SK-N-SH (cell line): ENCODE measurements at regions not wholly inside any gene's neighbourhood (a gene's known extent, or its start where the extent isn't known, plus 50 kb on each side); places are given as distances from the start of the nearest gene placed in this dataset.

Experiments
- CTCF ChIA-PET: fragments of 300-600, 350-600 bp; formaldehyde crosslinking; extraction: SDS; loops from one replicate; lab custom pipeline; 2021; lab: Yijun Ruan, JAX
- POLR2A ChIA-PET: fragments of 350-600 bp; sonication (Branson Sonifier 250); formaldehyde crosslinking; extraction: SDS; loops from one replicate; lab custom pipeline; 2020; ENCODE audit warnings: antibody characterized with exemption, inconsistent platforms; lab: Yijun Ruan, JAX
- DNase-seq: peaks from one replicate; pipeline ENCODE4 v3.0.0; 2012
- H2AFZ ChIP-seq: fragments of 200-600 bp; sonication (generic); 2 replicates; pipeline ENCODE4 v1.8.1; 2016; ENCODE audit warnings: antibody characterized with exemption, mild to moderate bottlenecking, low read depth
- H3F3A ChIP-seq: fragments of 200-600 bp; sonication (generic); replicated peaks from 2 replicates; pipeline ENCODE3; 2016; ENCODE audit warnings: antibody characterized with exemption, mild to moderate bottlenecking; ENCODE audit not compliant: insufficient read depth
- H3K27ac ChIP-seq, 2 experiments: fragments of 200-500 bp in 1 of 2; fragments of 200-600 bp in 1 of 2; sonication (Bioruptor generic) in 1 of 2; sonication (generic), shearing (Covaris generic) in 1 of 2; 2 replicates each; pipeline versions ENCODE4 v1.5.1 to v1.6.1; 2014 to 2016; ENCODE audit warnings: low read depth in 2 of 2, inconsistent platforms in 1 of 2, low read length in 1 of 2, mild to moderate bottlenecking in 1 of 2, mixed read lengths in 1 of 2
- H3K27me3 ChIP-seq: fragments of 200-600 bp; sonication (generic), shearing (Covaris generic); 2 replicates; pipeline ENCODE4 v1.6.1; 2016; ENCODE audit warnings: mixed run types; ENCODE audit not compliant: insufficient read depth
- H3K36me3 ChIP-seq, 2 experiments: fragments of 200-500 bp in 1 of 2; fragments of 200-600 bp in 1 of 2; sonication (Bioruptor generic) in 1 of 2; sonication (generic) in 1 of 2; replicated peaks in 1 of 2; 2 replicates each; pipeline versions ENCODE3 to v1.5.1; 2014 to 2016; ENCODE audit warnings: low read length in 1 of 2, mild to moderate bottlenecking in 1 of 2; ENCODE audit not compliant: insufficient read depth in 2 of 2, control insufficient read depth in 1 of 2
- H3K4me1 ChIP-seq, 2 experiments: fragments of 200-500 bp in 1 of 2; fragments of 200-600 bp in 1 of 2; sonication (Bioruptor generic) in 1 of 2; sonication (generic), shearing (Covaris generic) in 1 of 2; 2 replicates each; pipeline versions ENCODE4 v1.5.1 to v1.6.1; 2014 to 2016; ENCODE audit warnings: low read depth in 1 of 2, low read length in 1 of 2, mixed run types in 1 of 2; ENCODE audit not compliant: insufficient read depth in 2 of 2, control insufficient read depth in 1 of 2
- H3K4me2 ChIP-seq: fragments of 200-600 bp; sonication (generic), shearing (Covaris generic); 2 replicates; pipeline ENCODE4 v1.6.1; 2017; ENCODE audit warnings: mixed run types
- H3K4me3 ChIP-seq, 2 experiments: fragments of 200-500 bp in 1 of 2; fragments of 200-600 bp in 1 of 2; sonication (Bioruptor generic) in 1 of 2; sonication (generic), shearing (Covaris generic) in 1 of 2; 2 replicates each; pipeline versions ENCODE4 v1.5.1 to v1.8.1; 2014 to 2016; ENCODE audit warnings: low read depth in 2 of 2, inconsistent platforms in 1 of 2, low read length in 1 of 2, mild to moderate bottlenecking in 1 of 2, mixed read lengths in 1 of 2, moderate library complexity in 1 of 2
- H3K79me2 ChIP-seq: fragments of 200-600 bp; sonication (generic); 2 replicates; pipeline ENCODE4 v1.8.1; 2017; ENCODE audit warnings: mild to moderate bottlenecking; ENCODE audit not compliant: insufficient read depth
- H3K9ac ChIP-seq: fragments of 200-600 bp; sonication (generic); 2 replicates; pipeline ENCODE4 v1.6.1; 2017; ENCODE audit warnings: mixed run types
- H3K9me2 ChIP-seq: fragments of 200-600 bp; sonication (generic); 2 replicates; pipeline ENCODE4 v1.6.1; 2017; ENCODE audit warnings: mixed run types
- H3K9me3 ChIP-seq: fragments of 200-600 bp; sonication (generic); 2 replicates; pipeline ENCODE4 v1.6.1; 2017; ENCODE audit warnings: mixed run types, mild to moderate bottlenecking, moderate library complexity
- H4K20me1 ChIP-seq: fragments of 200-600 bp; sonication (generic); 2 replicates; pipeline ENCODE4 v1.6.1; 2017; ENCODE audit warnings: mild to moderate bottlenecking, mixed run types; ENCODE audit not compliant: insufficient read depth
- CHD2 ChIP-seq: fragments of 150-350 bp; IDR thresholded peaks from 2 replicates; pipeline ENCODE4 v1.6.1; 2018; ENCODE audit warnings: low read length; ENCODE audit not compliant: partially characterized antibody
- ELF1 ChIP-seq: IDR thresholded peaks from 2 replicates; pipeline ENCODE4 v1.4.0; 2012
- EP300 ChIP-seq, 2 experiments: IDR thresholded peaks; 2 replicates each; pipeline versions ENCODE4 v1.4.0 to v1.6.1; 2012; ENCODE audit warnings: borderline replicate concordance in 1 of 2, low read depth in 1 of 2, low read length in 1 of 2
- FOSL2 ChIP-seq: IDR thresholded peaks from 2 replicates; pipeline ENCODE4 v1.4.0; 2012; ENCODE audit warnings: low read depth, mild to moderate bottlenecking, moderate library complexity, borderline replicate concordance
- FOXJ3 ChIP-seq: sonication (generic); formaldehyde crosslinking; IDR thresholded peaks from 2 replicates; pipeline ENCODE4 v1.5.1; 2020; ENCODE audit warnings: mild to moderate bottlenecking, missing genetic modification reagents
- JUND ChIP-seq: IDR thresholded peaks from 2 replicates; pipeline ENCODE4 v1.4.0; 2012
- NRF1 ChIP-seq: IDR thresholded peaks from 2 replicates; pipeline ENCODE4 v1.6.1; 2012; ENCODE audit warnings: low read depth, mild to moderate bottlenecking, low read length
- POLR2AphosphoS5 ChIP-seq: IDR thresholded peaks from 2 replicates; pipeline ENCODE4 v1.6.1; 2012; ENCODE audit warnings: low read depth, low read length
- RAD21 ChIP-seq: IDR thresholded peaks from 2 replicates; pipeline ENCODE4 v1.6.1; 2012; ENCODE audit warnings: mild to moderate bottlenecking, low read length
- RFX5 ChIP-seq: IDR thresholded peaks from 2 replicates; pipeline ENCODE4 v1.6.1; 2012; ENCODE audit warnings: mild to moderate bottlenecking, improper control_type of control experiment, low read length
- SIN3A ChIP-seq: IDR thresholded peaks from 2 replicates; pipeline ENCODE4 v1.6.1; 2012; ENCODE audit warnings: low read depth, mild to moderate bottlenecking, low read length, moderate library complexity, borderline replicate concordance
- TCF12 ChIP-seq: IDR thresholded peaks from 2 replicates; pipeline ENCODE4 v1.4.0; 2012
- TEAD4 ChIP-seq: IDR thresholded peaks from 2 replicates; pipeline ENCODE4 v1.4.0; 2012; ENCODE audit warnings: mild to moderate bottlenecking, borderline replicate concordance; ENCODE audit not compliant: insufficient read depth
- WGBS: methylation state at CpG from one replicate; pipeline ENCODE4 v1.1.6; 2017; ENCODE audit warnings: low lambda C conversion rate; 5-methylcytosine and 5-hydroxymethylcytosine counted together
- TF ChIP-seq, protein P1 (sequence below): IDR thresholded peaks from 2 replicates; pipeline ENCODE4; 2012
- TF ChIP-seq, protein P2 (sequence below): IDR thresholded peaks from 2 replicates; pipeline ENCODE4 v1.4.0; 2012; ENCODE audit warnings: low read depth, borderline replicate concordance

DNA sequence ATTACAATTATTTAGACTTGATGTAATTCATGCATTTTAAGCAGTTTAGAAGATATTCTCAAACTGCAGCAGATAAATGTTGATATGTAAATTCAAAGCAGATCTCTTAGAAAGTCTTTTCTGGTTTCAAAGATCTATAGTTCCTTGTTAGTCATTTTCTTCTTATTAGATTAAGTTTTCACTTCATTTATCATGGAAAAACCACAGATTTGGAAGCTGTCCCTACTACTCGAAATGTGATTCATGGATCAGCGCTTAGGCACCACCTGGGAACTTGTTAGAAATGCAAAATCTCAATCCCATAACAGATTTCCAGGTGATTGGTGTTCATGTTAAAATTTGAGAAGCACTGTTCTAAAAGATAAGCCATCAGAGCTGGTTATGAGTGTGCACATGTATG lies 92.8 kb upstream of the CDH2 start:
- POLR2A ChIA-PET: no interaction called here
- no peaks in the 10 kb centered on the region; a peak in 2 of 4 replicates for H3K4me1 ChIP-seq
- TF ChIP-seq, protein P1, sequence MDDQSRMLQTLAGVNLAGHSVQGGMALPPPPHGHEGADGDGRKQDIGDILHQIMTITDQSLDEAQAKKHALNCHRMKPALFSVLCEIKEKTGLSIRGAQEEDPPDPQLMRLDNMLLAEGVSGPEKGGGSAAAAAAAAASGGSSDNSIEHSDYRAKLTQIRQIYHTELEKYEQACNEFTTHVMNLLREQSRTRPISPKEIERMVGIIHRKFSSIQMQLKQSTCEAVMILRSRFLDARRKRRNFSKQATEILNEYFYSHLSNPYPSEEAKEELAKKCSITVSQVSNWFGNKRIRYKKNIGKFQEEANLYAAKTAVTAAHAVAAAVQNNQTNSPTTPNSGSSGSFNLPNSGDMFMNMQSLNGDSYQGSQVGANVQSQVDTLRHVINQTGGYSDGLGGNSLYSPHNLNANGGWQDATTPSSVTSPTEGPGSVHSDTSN: peak; percentile 66
- TF ChIP-seq TCF12: peak; percentile 70
- TF ChIP-seq JUND: 0 out of 2 replicates have a peak, but pooled peaks have one; percentile 5
- no peak for TF ChIP-seq SIN3A
- TF ChIP-seq NRF1: no peak
- no peak for TF ChIP-seq FOXJ3
- TF ChIP-seq FOSL2: no peak
- no peak for TF ChIP-seq CHD2
- no peak for TF ChIP-seq ELF1
- TF ChIP-seq RFX5: no peak
- 0 out of 2 replicates have a peak, but pooled peaks have one; percentile 26 for TF ChIP-seq TEAD4
- H2AFZ ChIP-seq: no peak overlapping the region
- CTCF ChIA-PET: no interaction called here
- H3F3A ChIP-seq: peaks cover 7% of the 10 kb centered on the region
- no peak for DNase-seq
- no peaks in the 10 kb centered on the region for H3K36me3 ChIP-seq
- H3K4me3 ChIP-seq: no peak overlapping the region
- H3K4me2 ChIP-seq: no peak overlapping the region
- H3K79me2 ChIP-seq: no peaks in the 10 kb centered on the region
- H3K27ac ChIP-seq: no peak overlapping the region
- H3K27me3 ChIP-seq: no peaks in the 10 kb centered on the region
- no peaks in the 10 kb centered on the region for H4K20me1 ChIP-seq
- no peak overlapping the region for H3K9ac ChIP-seq
- 9% methylated on average over 2 of the region's 2 CpGs for WGBS
- peaks cover 6% of the 10 kb centered on the region; the same call in 1 of the 2 replicates for H3K9me3 ChIP-seq
- H3K9me2 ChIP-seq: no peaks in the 10 kb centered on the region

DNA sequence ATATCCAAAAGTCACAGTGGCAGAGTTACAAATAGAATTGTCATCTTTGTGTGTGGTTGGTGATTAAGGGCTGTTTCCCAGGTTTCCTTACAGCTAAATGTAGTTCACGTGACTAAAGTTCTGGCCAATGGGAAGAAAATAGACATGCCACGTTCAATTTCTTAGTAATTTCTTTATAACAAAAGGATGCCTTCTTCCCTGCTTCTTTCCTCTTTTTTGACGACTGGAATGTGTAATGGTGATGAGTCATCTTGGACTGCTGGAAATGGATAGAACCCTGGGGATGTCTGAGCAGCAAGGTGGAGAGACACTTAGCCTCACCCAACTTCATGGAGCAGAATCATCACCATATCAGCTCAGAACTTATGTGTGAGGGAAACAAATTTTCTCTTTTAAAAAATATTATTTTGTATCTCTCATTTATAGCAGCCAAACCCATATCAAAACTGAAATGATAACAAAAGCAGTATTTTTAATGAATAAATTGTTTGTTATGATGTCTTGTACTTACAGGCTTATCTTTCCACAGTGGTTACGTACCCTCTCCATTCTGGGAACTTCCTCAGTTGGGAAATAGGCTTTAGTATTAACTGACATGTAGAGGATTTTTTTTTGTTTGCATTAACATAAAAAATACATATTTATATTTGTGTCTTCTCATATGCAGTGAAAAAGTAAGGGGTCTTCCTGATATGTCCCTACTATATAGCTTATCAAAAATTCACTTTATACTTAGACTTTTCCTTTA lies 91.1 kb upstream of the CDH2 start:
- Histone ChIP-seq H3K36me3 (no peaks in the 10 kb centered on the region), H3K27ac (peak overlapping the region in 1 of 2 experiments; percentile 42; a peak in 2 of 4 replicates)
- CTCF ChIA-PET: no interaction called here

More for the DNA sequence above, 91.1 kb upstream of the CDH2 start:
- no peaks in the 10 kb centered on the region for H4K20me1 ChIP-seq
- H3K9me3 ChIP-seq: peaks cover 6% of the 10 kb centered on the region; the same call in 1 of the 2 replicates
- TF ChIP-seq TCF12 (peak; percentile 67), RAD21 (no peak), CHD2 (no peak), JUND (peak; percentile 81), TEAD4 (0 out of 2 replicates have a peak, but pooled peaks have one; percentile 22), FOSL2 (peak; percentile 81), POLR2AphosphoS5 (peak; percentile 19; the same call in 1 of the 2 replicates), EP300 (IDR thresholded peaks at IDR 0.05; ENCODE audit: borderline replicate concordance in 1 of 2, low read depth in 1 of 2, low read length in 1 of 2) (peak in 1 of 2 experiments; percentile 44; a peak in 1 of 4 replicates)
- TF ChIP-seq, protein P2, sequence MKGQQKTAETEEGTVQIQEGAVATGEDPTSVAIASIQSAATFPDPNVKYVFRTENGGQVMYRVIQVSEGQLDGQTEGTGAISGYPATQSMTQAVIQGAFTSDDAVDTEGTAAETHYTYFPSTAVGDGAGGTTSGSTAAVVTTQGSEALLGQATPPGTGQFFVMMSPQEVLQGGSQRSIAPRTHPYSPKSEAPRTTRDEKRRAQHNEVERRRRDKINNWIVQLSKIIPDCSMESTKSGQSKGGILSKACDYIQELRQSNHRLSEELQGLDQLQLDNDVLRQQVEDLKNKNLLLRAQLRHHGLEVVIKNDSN: peak; percentile 74; the same call in 1 of the 2 replicates
- TF ChIP-seq, protein P1: peak; percentile 68
- H3K79me2 ChIP-seq: no peaks in the 10 kb centered on the region
- H3K4me2 ChIP-seq: no peak overlapping the region
- H3K27me3 ChIP-seq: no peaks in the 10 kb centered on the region
- no peak overlapping the region for H3K4me3 ChIP-seq
- H3K4me1 ChIP-seq: no peaks in the 10 kb centered on the region; a peak in 2 of 4 replicates
- no peak for DNase-seq
- POLR2A ChIA-PET: no interaction called here
- H3F3A ChIP-seq: peaks cover 7% of the 10 kb centered on the region
- 28% methylated on average over 4 of the region's 4 CpGs for WGBS
- no peak overlapping the region for H2AFZ ChIP-seq
- H3K9me2 ChIP-seq: no peaks in the 10 kb centered on the region
- H3K9ac ChIP-seq: no peak overlapping the region; the same call in 1 of the 2 replicates
